ENCODE measurements at regions not wholly inside any gene's neighbourhood (a gene's known extent, or its start where the extent isn't known, plus 50 kb on each side); places are given as distances from the start of the nearest gene placed in this dataset.

DNA sequence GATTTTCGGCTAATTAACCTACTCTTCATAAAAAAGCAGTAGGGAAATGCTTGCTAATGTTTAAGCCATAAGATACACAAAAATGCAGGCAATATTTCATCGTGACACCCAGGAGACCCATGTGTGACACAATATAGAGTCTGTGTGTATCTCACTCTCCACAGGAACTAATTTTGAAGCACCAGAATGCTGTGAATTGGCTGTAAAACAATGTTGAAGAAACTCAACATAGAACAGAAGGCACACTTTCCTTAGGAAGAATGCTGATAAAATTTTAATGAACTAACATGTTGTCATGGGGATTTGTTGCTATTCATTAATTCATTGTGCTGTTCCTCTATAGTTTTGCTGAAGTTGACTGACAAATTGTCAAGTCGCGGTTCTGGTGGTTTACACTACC is 249.4 kb upstream of the TFAP2D start:
- Histone ChIP-seq H3K4me1 (no peaks in the 10 kb centered on the region), H3K27me3 (ENCODE audit: low read depth) (no peaks in the 10 kb centered on the region), H3K27ac (replicated peaks) (no peak overlapping the region), H3K36me3 (no peaks in the 10 kb centered on the region), H3K4me3 (no peak overlapping the region), H3K9me3 (replicated peaks) (no peaks in the 10 kb centered on the region)
- intact Hi-C loops (cut with micrococcal nuclease): no loop called here
- no peak for DNase-seq
- TF ChIP-seq, protein P1, sequence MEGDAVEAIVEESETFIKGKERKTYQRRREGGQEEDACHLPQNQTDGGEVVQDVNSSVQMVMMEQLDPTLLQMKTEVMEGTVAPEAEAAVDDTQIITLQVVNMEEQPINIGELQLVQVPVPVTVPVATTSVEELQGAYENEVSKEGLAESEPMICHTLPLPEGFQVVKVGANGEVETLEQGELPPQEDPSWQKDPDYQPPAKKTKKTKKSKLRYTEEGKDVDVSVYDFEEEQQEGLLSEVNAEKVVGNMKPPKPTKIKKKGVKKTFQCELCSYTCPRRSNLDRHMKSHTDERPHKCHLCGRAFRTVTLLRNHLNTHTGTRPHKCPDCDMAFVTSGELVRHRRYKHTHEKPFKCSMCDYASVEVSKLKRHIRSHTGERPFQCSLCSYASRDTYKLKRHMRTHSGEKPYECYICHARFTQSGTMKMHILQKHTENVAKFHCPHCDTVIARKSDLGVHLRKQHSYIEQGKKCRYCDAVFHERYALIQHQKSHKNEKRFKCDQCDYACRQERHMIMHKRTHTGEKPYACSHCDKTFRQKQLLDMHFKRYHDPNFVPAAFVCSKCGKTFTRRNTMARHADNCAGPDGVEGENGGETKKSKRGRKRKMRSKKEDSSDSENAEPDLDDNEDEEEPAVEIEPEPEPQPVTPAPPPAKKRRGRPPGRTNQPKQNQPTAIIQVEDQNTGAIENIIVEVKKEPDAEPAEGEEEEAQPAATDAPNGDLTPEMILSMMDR (IDR thresholded peaks at IDR 0.05; ENCODE audit: borderline replicate concordance): no peak

DNA sequence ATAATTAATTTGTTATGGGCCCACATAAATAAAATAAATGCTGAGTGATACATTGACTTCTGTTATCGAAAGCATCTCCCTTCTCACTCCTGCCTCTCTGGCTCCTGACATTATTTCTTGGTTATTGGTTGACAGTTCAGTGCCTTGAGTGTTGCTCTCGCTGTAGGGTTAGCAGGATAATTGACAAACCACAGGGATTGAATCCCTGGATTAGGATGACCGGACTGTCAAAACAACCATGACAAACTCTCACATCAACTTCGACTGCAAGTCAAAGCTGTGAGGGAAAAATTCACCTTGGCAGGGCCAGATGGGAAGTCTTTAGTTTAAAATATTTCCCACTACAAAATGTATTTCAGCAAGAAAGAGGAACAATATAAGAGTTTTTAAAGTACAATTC is 245.4 kb upstream of the TFAP2D start:
- Histone ChIP-seq H3K36me3 (no peaks in the 10 kb centered on the region), H3K27ac (replicated peaks) (no peak overlapping the region), H3K27me3 (ENCODE audit: low read depth) (no peaks in the 10 kb centered on the region), H3K4me3 (no peak overlapping the region), H3K4me1 (no peaks in the 10 kb centered on the region), H3K9me3 (replicated peaks) (no peaks in the 10 kb centered on the region)
- TF ChIP-seq, protein P1 (IDR thresholded peaks at IDR 0.05; ENCODE audit: borderline replicate concordance): no peak
- intact Hi-C loops (cut with micrococcal nuclease): no loop called here
- DNase-seq: no peak

DNA sequence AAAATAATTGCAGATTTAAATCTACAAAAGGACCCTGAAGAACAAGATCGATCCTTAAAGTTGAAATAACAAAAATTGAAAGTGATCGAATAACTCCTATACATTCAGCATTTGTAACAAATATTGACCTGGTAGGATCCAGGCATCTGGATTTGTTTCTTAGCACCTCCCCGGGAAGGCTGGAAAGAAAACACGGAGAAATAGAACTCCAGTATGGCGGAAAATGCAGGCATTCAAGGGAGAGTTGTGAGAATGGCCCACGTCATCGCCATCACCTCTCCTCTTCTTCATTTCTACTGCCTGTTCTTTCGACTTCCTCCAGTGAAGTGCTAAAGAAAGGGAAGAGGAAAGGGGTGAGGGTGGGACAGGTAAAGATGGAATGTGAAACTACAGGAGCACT is 242.3 kb upstream of the TFAP2D start:
- Histone ChIP-seq H3K9me3 (replicated peaks) (peaks cover 3% of the 10 kb centered on the region), H3K27ac (replicated peaks) (no peak overlapping the region), H3K36me3 (no peaks in the 10 kb centered on the region), H3K4me3 (no peak overlapping the region), H3K4me1 (no peaks in the 10 kb centered on the region), H3K27me3 (ENCODE audit: low read depth) (no peaks in the 10 kb centered on the region)
- TF ChIP-seq, protein P1 (IDR thresholded peaks at IDR 0.05; ENCODE audit: borderline replicate concordance): no peak
- no peak for DNase-seq
- intact Hi-C loops (cut with micrococcal nuclease): no loop called here

DNA sequence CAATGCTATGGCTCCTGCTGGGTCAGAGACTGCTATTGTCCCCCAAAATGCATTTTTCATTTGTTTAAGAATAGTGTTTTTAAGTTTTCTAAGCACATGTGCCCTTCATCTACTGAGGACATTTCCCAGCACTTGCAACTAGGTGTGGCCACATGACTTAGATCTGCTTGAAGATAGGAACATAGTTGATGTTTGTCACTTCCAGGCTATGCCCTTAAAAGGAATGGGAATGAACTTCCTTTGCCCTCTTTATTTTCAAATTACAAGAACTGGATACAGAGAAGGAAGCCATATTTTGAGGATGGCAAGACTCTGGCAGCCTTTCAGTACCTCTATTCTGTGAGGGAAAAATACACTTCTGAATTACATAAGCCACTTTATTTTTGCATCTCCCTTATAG is 203.0 kb upstream of the TFAP2D start:
- Histone ChIP-seq H3K4me3 (no peak overlapping the region), H3K9me3 (replicated peaks) (no peaks in the 10 kb centered on the region), H3K36me3 (no peaks in the 10 kb centered on the region), H3K27me3 (ENCODE audit: low read depth) (no peaks in the 10 kb centered on the region), H3K27ac (replicated peaks) (no peak overlapping the region), H3K4me1 (no peaks in the 10 kb centered on the region)
- no peak for DNase-seq
- TF ChIP-seq, protein P1 (IDR thresholded peaks at IDR 0.05; ENCODE audit: borderline replicate concordance): no peak
- intact Hi-C loops (cut with micrococcal nuclease): no loop called here

DNA sequence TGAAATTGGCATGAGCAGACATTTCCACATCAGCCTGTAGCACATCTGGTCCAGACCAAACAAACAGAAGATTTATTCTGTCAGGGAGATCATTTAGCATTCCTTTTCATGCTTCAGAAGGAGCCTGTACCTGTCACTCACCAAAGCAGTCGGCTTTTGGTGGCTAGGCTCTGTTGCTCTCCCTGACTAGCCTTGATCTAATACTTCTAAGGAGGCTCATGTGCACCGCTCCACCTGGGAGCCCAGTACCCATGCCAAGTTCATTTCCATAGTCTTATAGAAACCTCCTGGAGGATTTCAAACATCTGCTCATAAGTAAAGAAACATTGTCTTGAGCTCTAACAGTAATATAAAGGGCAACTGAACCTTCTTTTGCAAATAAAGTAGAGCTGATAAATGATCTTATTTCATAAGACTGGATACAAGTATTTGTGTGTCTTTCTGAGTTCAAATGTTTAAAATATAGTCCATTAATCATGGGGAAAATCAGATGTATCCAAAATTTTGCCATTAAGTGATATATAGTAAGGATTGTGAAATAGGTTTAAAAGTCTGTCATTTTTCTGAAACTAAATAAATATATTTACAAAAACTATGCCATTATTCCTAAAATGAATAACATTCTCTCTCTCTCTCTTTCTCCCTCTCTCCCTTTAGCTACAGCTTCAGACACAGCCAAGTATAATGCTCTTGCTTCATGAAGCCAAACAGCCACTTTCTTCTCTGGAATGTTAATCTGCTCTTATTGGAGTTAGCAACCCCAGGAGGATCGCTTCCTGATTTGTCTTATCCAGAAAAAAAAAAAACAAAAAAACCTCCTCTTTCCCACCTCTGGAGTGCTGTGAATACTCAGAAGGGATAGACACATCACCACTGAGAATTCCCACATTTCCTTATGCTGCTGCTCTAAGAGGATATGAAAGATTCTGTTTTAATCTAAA is 192.7 kb upstream of the TFAP2D start:
- TF ChIP-seq, protein P1 (IDR thresholded peaks at IDR 0.05; ENCODE audit: borderline replicate concordance): no peak
- H3K4me3 ChIP-seq: no peak overlapping the region
- H3K36me3 ChIP-seq: no peaks in the 10 kb centered on the region
- no peaks in the 10 kb centered on the region for H3K9me3 ChIP-seq (replicated peaks)
- H3K27ac ChIP-seq (replicated peaks): no peak overlapping the region
- H3K4me1 ChIP-seq: no peaks in the 10 kb centered on the region
- no peaks in the 10 kb centered on the region for H3K27me3 ChIP-seq (ENCODE audit: low read depth)
- intact Hi-C loops (cut with micrococcal nuclease): no loop called here
- no peak for DNase-seq
